ACC112 (cell line): ENCODE measurements at regions not wholly inside any gene's neighbourhood (a gene's known extent, or its start where the extent isn't known, plus 50 kb on each side); places are given as distances from the start of the nearest gene placed in this dataset.

Experiments used
- H2AFZ ChIP-seq: fragments of 200-600 bp; sonication (generic); one replicate; pipeline ENCODE4 v1.6.0; 2017; ENCODE audit warnings: antibody characterized with exemption, low read length; ENCODE audit not compliant: unreplicated experiment
- H3K27ac ChIP-seq: fragments of 200-600 bp; sonication (generic); 2 replicates; pipeline ENCODE4 v1.5.1; 2014; ENCODE audit warnings: low read depth, mild to moderate bottlenecking, antibody characterized with exemption, low read length, moderate library complexity
- H3K27me3 ChIP-seq: fragments of 200-600 bp; sonication (generic); 2 replicates; pipeline ENCODE4 v1.6.1; 2014; ENCODE audit warnings: mild to moderate bottlenecking, antibody characterized with exemption, low read length, moderate library complexity, mixed read lengths; ENCODE audit not compliant: insufficient read depth
- H3K36me3 ChIP-seq: fragments of 200-600 bp; sonication (generic); 2 replicates; pipeline ENCODE4 v1.6.1; 2016; ENCODE audit warnings: mild to moderate bottlenecking, antibody characterized with exemption, low read length, moderate library complexity, mixed read lengths; ENCODE audit not compliant: insufficient read depth
- H3K4me1 ChIP-seq: fragments of 200-600 bp; sonication (generic); one replicate; pipeline ENCODE4 v1.6.1; 2016; ENCODE audit warnings: low read length, mixed read lengths; ENCODE audit not compliant: insufficient read depth, unreplicated experiment, control insufficient read depth
- H3K4me3 ChIP-seq: fragments of 200-600 bp; sonication (generic); 2 replicates; pipeline ENCODE4 v1.5.1; 2014; ENCODE audit warnings: mild to moderate bottlenecking, low read depth, low read length
- H3K79me2 ChIP-seq: fragments of 200-600 bp; sonication (generic); one replicate; pipeline ENCODE4 v1.6.0; 2016; ENCODE audit warnings: low read length; ENCODE audit not compliant: control insufficient read depth, unreplicated experiment, insufficient read depth

- H3K36me3 ChIP-seq: no peaks in the 10 kb centered on the region
These were observed 528.6 kb downstream of the TAFA4 start for GRCh38 chr3:68403741-68404140.

GRCh38 chr3:68402235-68402918 is 530.0 kb downstream of the TAFA4 start:
- no peak overlapping the region for H3K27ac ChIP-seq
- no peaks in the 10 kb centered on the region for H3K27me3 ChIP-seq
- no peak overlapping the region for H2AFZ ChIP-seq
- no peaks in the 10 kb centered on the region for H3K79me2 ChIP-seq
- H3K36me3 ChIP-seq: no peaks in the 10 kb centered on the region
- no peak overlapping the region for H3K4me3 ChIP-seq
- H3K4me1 ChIP-seq: no peaks in the 10 kb centered on the region

More at GRCh38 chr3:68403741-68404140, 528.6 kb downstream of the TAFA4 start:
- no peak overlapping the region for H3K4me3 ChIP-seq
- H2AFZ ChIP-seq: no peak overlapping the region
- no peaks in the 10 kb centered on the region for H3K79me2 ChIP-seq
- no peak overlapping the region for H3K27ac ChIP-seq
- no peaks in the 10 kb centered on the region for H3K27me3 ChIP-seq
- no peaks in the 10 kb centered on the region for H3K4me1 ChIP-seq

GRCh38 chr3:68378631-68379030 is 553.7 kb downstream of the TAFA4 start:
- Histone ChIP-seq H3K4me1 (no peaks in the 10 kb centered on the region), H3K36me3 (no peaks in the 10 kb centered on the region), H3K27ac (no peak overlapping the region), H2AFZ (no peak overlapping the region), H3K4me3 (no peak overlapping the region), H3K79me2 (no peaks in the 10 kb centered on the region), H3K27me3 (no peaks in the 10 kb centered on the region)

DNA sequence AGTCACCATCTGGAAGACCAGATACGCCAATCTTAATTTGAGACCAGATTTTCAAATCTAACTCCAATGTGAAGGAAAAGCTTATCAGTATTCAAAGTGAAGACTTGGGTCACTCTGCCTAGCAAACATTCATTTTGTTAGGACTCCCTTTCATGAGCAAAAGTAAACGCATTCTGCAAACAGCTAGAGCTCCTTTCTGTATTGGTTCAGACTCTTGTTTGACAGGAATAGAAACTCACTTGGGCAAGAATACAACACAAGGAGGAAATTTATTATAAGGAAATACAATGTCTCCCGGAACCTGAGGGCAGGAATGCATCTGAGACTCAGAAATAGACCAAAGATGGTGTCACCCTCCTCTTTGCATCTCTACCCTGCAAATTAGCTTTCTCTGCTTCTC is 558.6 kb downstream of the TAFA4 start:
- Histone ChIP-seq H3K27ac (no peak overlapping the region), H3K4me1 (no peaks in the 10 kb centered on the region), H3K36me3 (no peaks in the 10 kb centered on the region), H2AFZ (no peak overlapping the region), H3K4me3 (no peak overlapping the region), H3K79me2 (no peaks in the 10 kb centered on the region), H3K27me3 (no peaks in the 10 kb centered on the region)

DNA sequence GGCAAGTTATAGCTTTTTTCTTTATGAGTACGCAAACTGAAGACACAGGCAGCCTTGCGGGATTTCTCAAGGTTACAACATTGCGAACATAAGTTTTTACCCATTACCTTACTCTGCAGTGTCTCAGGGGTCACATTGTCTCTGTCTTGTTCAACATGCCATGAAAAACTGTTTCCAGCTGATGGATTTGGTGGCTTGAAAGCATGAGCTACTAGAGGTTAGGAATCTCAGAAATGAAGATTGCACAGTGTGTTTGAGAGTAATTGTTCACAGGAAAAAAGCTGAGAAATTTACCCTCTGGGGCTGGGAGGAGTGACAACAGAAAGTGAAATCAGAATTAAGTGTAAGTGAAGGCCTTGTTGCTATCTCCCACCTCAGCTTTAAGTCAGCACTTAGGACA is 568.6 kb downstream of the TAFA4 start:
- H3K27me3 ChIP-seq: no peaks in the 10 kb centered on the region
- H2AFZ ChIP-seq: no peak overlapping the region
- no peaks in the 10 kb centered on the region for H3K79me2 ChIP-seq
- no peak overlapping the region for H3K4me3 ChIP-seq
- H3K27ac ChIP-seq: no peak overlapping the region
- H3K4me1 ChIP-seq: no peaks in the 10 kb centered on the region
- H3K36me3 ChIP-seq: no peaks in the 10 kb centered on the region

DNA sequence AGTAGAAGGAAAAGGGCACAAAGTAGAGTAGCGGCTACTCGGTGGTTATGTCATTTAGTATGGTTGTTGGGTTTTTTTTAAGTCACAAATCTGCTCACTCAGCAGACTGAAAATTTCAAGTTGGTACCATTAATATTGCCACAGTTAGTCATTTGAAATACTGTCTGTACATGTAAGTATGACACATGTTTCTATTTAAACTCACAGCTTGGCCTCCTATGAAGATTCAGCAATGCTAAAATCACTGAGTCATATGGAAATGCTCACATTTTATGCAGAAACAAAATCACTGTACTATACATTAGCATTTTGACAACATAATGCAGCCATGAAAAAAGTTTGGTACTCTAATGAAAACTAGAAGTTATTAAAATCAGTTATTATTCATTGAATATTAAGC is 571.9 kb downstream of the TAFA4 start:
- Histone ChIP-seq H3K36me3 (no peaks in the 10 kb centered on the region), H3K4me3 (no peak overlapping the region), H2AFZ (no peak overlapping the region), H3K27ac (no peak overlapping the region), H3K27me3 (no peaks in the 10 kb centered on the region), H3K4me1 (no peaks in the 10 kb centered on the region), H3K79me2 (no peaks in the 10 kb centered on the region)

GRCh38 chr3:68345781-68346180 is 586.6 kb downstream of the TAFA4 start:
- no peaks in the 10 kb centered on the region for H3K36me3 ChIP-seq
- no peaks in the 10 kb centered on the region for H3K79me2 ChIP-seq
- H3K27me3 ChIP-seq: no peaks in the 10 kb centered on the region
- H3K4me1 ChIP-seq: no peaks in the 10 kb centered on the region
- no peak overlapping the region for H2AFZ ChIP-seq
- no peak overlapping the region for H3K27ac ChIP-seq
- no peak overlapping the region for H3K4me3 ChIP-seq

DNA sequence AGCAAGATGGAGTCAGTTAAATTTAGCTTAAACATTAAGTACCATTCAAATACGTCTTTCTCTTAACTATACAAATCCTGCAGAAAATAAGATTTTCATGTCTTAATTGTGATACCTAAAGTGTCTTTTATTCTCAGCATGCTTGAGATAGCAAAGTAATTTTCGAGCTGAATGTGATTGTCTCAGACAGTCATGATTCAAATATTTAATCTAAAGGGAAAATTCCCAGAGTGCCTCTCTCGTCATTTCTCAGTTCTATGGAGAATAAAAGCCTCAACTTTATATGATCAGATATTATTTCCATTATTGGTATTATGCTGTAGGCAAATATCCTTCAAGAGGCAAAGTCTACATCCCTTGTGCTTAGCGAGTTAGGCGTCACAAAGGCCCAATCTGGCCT is 589.9 kb downstream of the TAFA4 start:
- Histone ChIP-seq H3K36me3 (no peaks in the 10 kb centered on the region), H3K79me2 (no peaks in the 10 kb centered on the region), H2AFZ (no peak overlapping the region), H3K4me3 (no peak overlapping the region), H3K4me1 (no peaks in the 10 kb centered on the region), H3K27ac (no peak overlapping the region), H3K27me3 (no peaks in the 10 kb centered on the region)

DNA sequence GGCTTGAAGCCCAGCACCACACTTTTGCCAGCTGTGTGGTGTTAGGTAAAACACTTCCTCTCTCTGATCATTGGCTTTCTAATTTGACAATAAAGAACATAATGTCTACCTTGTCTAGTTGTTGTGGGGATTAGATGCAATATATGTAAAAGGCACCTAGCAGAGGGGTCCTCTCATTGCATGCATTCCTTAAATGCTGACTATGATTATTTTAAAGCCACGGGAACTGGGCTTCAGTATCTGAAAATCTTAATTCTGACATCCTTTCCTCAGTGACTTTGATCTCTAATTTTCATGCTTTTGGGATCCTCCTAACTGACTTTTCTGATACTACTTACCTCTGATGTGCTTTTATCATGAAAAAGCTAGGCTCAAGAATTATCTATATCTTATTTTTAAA is 596.3 kb downstream of the TAFA4 start:
- Histone ChIP-seq H3K4me3 (no peak overlapping the region), H3K27ac (no peak overlapping the region), H3K27me3 (no peaks in the 10 kb centered on the region), H3K79me2 (no peaks in the 10 kb centered on the region), H3K4me1 (no peaks in the 10 kb centered on the region), H2AFZ (no peak overlapping the region), H3K36me3 (no peaks in the 10 kb centered on the region)

- Histone ChIP-seq H3K4me1 (no peaks in the 10 kb centered on the region), H3K36me3 (no peaks in the 10 kb centered on the region), H2AFZ (no peak overlapping the region), H3K4me3 (no peak overlapping the region), H3K27me3 (no peaks in the 10 kb centered on the region), H3K27ac (no peak overlapping the region), H3K79me2 (no peaks in the 10 kb centered on the region)
These were observed 597.9 kb downstream of the TAFA4 start for GRCh38 chr3:68334367-68334986.

- no peaks in the 10 kb centered on the region for H3K79me2 ChIP-seq
- H2AFZ ChIP-seq: no peak overlapping the region
- H3K36me3 ChIP-seq: no peaks in the 10 kb centered on the region
- no peak overlapping the region for H3K27ac ChIP-seq
- H3K4me1 ChIP-seq: no peaks in the 10 kb centered on the region
- no peak overlapping the region for H3K4me3 ChIP-seq
- H3K27me3 ChIP-seq: no peaks in the 10 kb centered on the region
These were observed 604.3 kb downstream of the TAFA4 start for GRCh38 chr3:68328049-68328448.
